HG03066 (cell line): ENCODE measurements at regions not wholly inside any gene's neighbourhood (a gene's known extent, or its start where the extent isn't known, plus 50 kb on each side); places are given as distances from the start of the nearest gene placed in this dataset.

Source experiments
- ATAC-seq: cut with Tn5 transposase; IDR thresholded peaks from one replicate; pipeline ENCODE4 v1.9.1; 2021; ENCODE audit warnings: low read depth; ENCODE audit not compliant: unreplicated experiment

GRCh38 chr10:118979661-118980060 lies 49.9 kb upstream of the NANOS1 start:
- no peak for ATAC-seq
